ENCODE measurements at regions not wholly inside any gene's neighbourhood (a gene's known extent, or its start where the extent isn't known, plus 50 kb on each side); places are given as distances from the start of the nearest gene placed in this dataset.
"Not testable (repeated sequence)": the region's sequence is repeated elsewhere in the genome, so short reads cannot be mapped to it uniquely, and the experiment has no call there.

GRCh38 chr1:43098200-43098599 is 73.9 kb downstream of the EBNA1BP2 start:
- WGBS, 2 donors (ENCODE audit: low coverage in 1 of 2): 33 to 70% methylated on average over 1 to 2 of the region's 2 CpGs
- H3K9me3 ChIP-seq: no peaks in the 10 kb centered on the region
- no peak for ATAC-seq
- peaks cover 5% of the 10 kb centered on the region for H3K27me3 ChIP-seq
- TF ChIP-seq, protein P1, sequence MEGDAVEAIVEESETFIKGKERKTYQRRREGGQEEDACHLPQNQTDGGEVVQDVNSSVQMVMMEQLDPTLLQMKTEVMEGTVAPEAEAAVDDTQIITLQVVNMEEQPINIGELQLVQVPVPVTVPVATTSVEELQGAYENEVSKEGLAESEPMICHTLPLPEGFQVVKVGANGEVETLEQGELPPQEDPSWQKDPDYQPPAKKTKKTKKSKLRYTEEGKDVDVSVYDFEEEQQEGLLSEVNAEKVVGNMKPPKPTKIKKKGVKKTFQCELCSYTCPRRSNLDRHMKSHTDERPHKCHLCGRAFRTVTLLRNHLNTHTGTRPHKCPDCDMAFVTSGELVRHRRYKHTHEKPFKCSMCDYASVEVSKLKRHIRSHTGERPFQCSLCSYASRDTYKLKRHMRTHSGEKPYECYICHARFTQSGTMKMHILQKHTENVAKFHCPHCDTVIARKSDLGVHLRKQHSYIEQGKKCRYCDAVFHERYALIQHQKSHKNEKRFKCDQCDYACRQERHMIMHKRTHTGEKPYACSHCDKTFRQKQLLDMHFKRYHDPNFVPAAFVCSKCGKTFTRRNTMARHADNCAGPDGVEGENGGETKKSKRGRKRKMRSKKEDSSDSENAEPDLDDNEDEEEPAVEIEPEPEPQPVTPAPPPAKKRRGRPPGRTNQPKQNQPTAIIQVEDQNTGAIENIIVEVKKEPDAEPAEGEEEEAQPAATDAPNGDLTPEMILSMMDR (IDR thresholded peaks at IDR 0.05): no peak
- TF ChIP-seq POLR2A (IDR thresholded peaks at IDR 0.05) (no peak), EP300 (IDR thresholded peaks at IDR 0.05) (no peak), POLR2AphosphoS5 (IDR thresholded peaks at IDR 0.05) (no peak)
- no peaks in the 10 kb centered on the region for H3K4me1 ChIP-seq
- no peak overlapping the region for H3K4me3 ChIP-seq
- H3K27ac ChIP-seq: no peak overlapping the region
- no peaks in the 10 kb centered on the region for H3K36me3 ChIP-seq

- not testable (repeated sequence) for H3K27ac ChIP-seq, H3K4me1 ChIP-seq, H3K4me3 ChIP-seq, H3K36me3 ChIP-seq, H3K9me3 ChIP-seq, ATAC-seq
- H3K27me3 ChIP-seq: peaks cover 14% of the 10 kb centered on the region
- 87 to 97% methylated on average over 3 of the region's 3 CpGs for WGBS, 2 donors (ENCODE audit: low coverage in 1 of 2)
These were observed 75.6 kb downstream of the EBNA1BP2 start for GRCh38 chr1:43096528-43096927.

DNA sequence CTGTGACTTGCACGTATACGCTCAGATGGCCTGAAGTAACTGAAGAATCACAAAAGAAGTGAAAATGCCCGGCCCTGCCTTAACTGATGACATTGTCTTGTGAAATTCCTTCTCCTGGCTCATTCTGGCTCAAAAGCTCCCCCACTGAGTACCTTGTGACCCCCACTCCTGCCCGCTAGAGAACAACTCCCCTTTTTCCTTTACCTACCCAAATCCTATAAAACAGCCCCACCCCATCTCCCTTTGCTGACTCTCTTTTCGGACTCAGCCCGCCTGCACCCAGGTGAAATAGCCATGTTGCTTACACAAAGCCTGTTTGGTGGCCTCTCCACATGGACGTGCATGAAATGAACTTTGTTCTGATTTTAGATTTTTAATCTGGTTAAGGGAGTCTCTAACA is 81.3 kb downstream of the EBNA1BP2 start:
- H3K9me3 ChIP-seq, H3K4me1 ChIP-seq, H3K27ac ChIP-seq, H3K4me3 ChIP-seq, ATAC-seq, H3K36me3 ChIP-seq: not testable (repeated sequence)
- H3K27me3 ChIP-seq: peaks cover 18% of the 10 kb centered on the region
- WGBS, 2 donors (ENCODE audit: low coverage in 1 of 2): 41 to 50% methylated on average over 1 to 5 of the region's 7 CpGs

- not testable (repeated sequence) for H3K4me1 ChIP-seq, H3K9me3 ChIP-seq, ATAC-seq, H3K27ac ChIP-seq, H3K36me3 ChIP-seq, H3K4me3 ChIP-seq
- peaks cover 18% of the 10 kb centered on the region for H3K27me3 ChIP-seq
- WGBS, 2 donors (ENCODE audit: low coverage in 1 of 2): 64 to 82% methylated on average over 2 of the region's 2 CpGs
These were observed 81.9 kb downstream of the EBNA1BP2 start for GRCh38 chr1:43090157-43090556.

DNA sequence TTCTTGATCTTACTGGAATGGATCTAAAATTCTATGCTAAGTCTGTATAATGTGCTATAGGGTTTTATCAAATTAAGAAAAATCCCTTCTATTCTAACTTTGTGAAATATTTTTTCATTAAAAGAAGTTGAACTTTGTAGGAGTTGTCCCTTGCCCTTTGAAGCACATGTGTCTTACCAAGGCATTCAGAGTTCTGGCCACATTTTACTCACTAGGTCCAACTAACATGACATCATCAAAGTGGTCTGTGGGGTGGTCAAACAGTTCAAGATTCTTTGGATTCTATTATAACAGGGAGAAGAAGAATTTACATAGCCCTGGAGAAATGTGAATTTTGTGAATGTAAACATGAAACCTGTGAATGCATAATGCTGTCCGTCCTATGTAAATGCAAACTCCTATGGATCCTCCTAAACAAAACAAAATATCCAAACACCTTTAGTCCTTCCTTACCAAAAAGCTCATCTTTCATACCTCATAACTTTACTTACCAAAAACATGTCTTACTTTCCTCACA is 88.7 kb downstream of the EBNA1BP2 start:
- no peaks in the 10 kb centered on the region for H3K9me3 ChIP-seq
- H3K36me3 ChIP-seq: no peaks in the 10 kb centered on the region
- peaks cover 20% of the 10 kb centered on the region for H3K27me3 ChIP-seq
- WGBS, 2 donors (ENCODE audit: low coverage in 1 of 2): 86 to 87% methylated on average over 1 of the region's 1 CpG
- H3K4me3 ChIP-seq: no peak overlapping the region
- no peaks in the 10 kb centered on the region for H3K4me1 ChIP-seq
- TF ChIP-seq, protein P1 (IDR thresholded peaks at IDR 0.05): no peak
- TF ChIP-seq EP300 (IDR thresholded peaks at IDR 0.05) (no peak), POLR2A (IDR thresholded peaks at IDR 0.05) (no peak), POLR2AphosphoS5 (IDR thresholded peaks at IDR 0.05) (no peak)
- H3K27ac ChIP-seq: no peak overlapping the region
- no peak for ATAC-seq

DNA sequence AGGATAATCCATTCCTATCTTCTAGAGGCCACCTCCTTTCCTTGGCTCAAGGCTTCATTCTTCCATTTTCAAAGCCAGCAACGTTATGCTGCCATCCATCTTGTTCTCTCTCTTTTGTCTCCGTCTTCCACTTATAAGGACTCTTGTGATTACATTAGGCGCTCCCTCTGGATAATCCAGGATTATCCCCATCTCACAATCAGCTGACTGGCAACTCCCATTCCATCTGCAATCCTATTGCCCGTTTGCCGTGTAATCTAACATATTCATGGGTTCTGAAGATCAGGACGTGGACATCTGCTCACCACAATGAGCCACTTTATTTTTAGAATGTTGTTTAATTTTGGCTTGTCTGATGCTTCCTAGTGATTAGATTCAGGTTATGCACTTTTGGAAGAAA is 89.3 kb downstream of the EBNA1BP2 start:
- Histone ChIP-seq H3K4me3 (no peak overlapping the region), H3K27me3 (peaks cover 20% of the 10 kb centered on the region), H3K36me3 (no peaks in the 10 kb centered on the region), H3K27ac (no peak overlapping the region), H3K4me1 (no peaks in the 10 kb centered on the region), H3K9me3 (no peaks in the 10 kb centered on the region)
- no peak for ATAC-seq
- 42 to 58% methylated on average over 6 of the region's 6 CpGs for WGBS, 2 donors (ENCODE audit: low coverage in 1 of 2)
- TF ChIP-seq, protein P1 (IDR thresholded peaks at IDR 0.05): no peak
- no peak for TF ChIP-seq POLR2AphosphoS5 (IDR thresholded peaks at IDR 0.05)

GRCh38 chr1:43077273-43077672 is 94.8 kb downstream of the EBNA1BP2 start:
- no peak for TF ChIP-seq EP300 (IDR thresholded peaks at IDR 0.05)
- TF ChIP-seq POLR2A (IDR thresholded peaks at IDR 0.05): no peak
- TF ChIP-seq, protein P1 (IDR thresholded peaks at IDR 0.05): no peak
- TF ChIP-seq POLR2AphosphoS5 (IDR thresholded peaks at IDR 0.05): no peak
- H3K27me3 ChIP-seq: peaks cover 13% of the 10 kb centered on the region
- no peaks in the 10 kb centered on the region for H3K9me3 ChIP-seq
- no peak for ATAC-seq
- 65 to 82% methylated on average over 3 to 4 of the region's 6 CpGs for WGBS, 2 donors (ENCODE audit: low coverage in 1 of 2)
- no peaks in the 10 kb centered on the region for H3K36me3 ChIP-seq
- no peak overlapping the region for H3K27ac ChIP-seq
- no peaks in the 10 kb centered on the region for H3K4me1 ChIP-seq
- no peak overlapping the region for H3K4me3 ChIP-seq

Data from gastroesophageal sphincter (tissue), 4 donors.